GM12891 (cell line): ENCODE measurements at regions not wholly inside any gene's neighbourhood (a gene's known extent, or its start where the extent isn't known, plus 50 kb on each side); places are given as distances from the start of the nearest gene placed in this dataset.

Experiments
- DNase-seq: peaks from one replicate; pipeline ENCODE4 v3.0.0; 2011; ENCODE audit warnings: low spot score; ENCODE audit not compliant: insufficient read length
- FAIRE-seq: peaks from 2 replicates; lab custom pipeline; 2011; peaks lifted over from hg19 to GRCh38; lab: Jason Lieb, UNC
- PAX5 ChIP-seq: IDR thresholded peaks from 2 replicates; pipeline ENCODE4 v1.6.1; 2011; ENCODE audit warnings: low read length, moderate library complexity, mild to moderate bottlenecking; ENCODE audit not compliant: insufficient read depth, severe bottlenecking
- POLR2A ChIP-seq: IDR thresholded peaks from 2 replicates; pipeline ENCODE4 v1.6.1; 2011; ENCODE audit warnings: low read depth, low read length, control low read depth
- POLR2AphosphoS5 ChIP-seq: IDR thresholded peaks from 2 replicates; pipeline ENCODE4 v1.6.1; 2011; ENCODE audit warnings: low read depth, low read length, control low read depth
- POU2F2 ChIP-seq: IDR thresholded peaks from 2 replicates; pipeline ENCODE4 v1.6.1; 2011; ENCODE audit warnings: low read depth, mild to moderate bottlenecking, control low read depth, low read length, moderate library complexity
- SPI1 ChIP-seq: IDR thresholded peaks from 2 replicates; pipeline ENCODE4 v1.6.1; 2011; ENCODE audit warnings: low read depth, low read length, control low read depth
- TAF1 ChIP-seq: IDR thresholded peaks from 2 replicates; pipeline ENCODE4 v1.6.1; 2011; ENCODE audit warnings: low read depth, low read length, control low read depth

GRCh38 chr9:107064378-107064777 is 201.4 kb downstream of the ZNF462 start:
- TF ChIP-seq POU2F2: no peak
- no peak for TF ChIP-seq SPI1
- TF ChIP-seq TAF1: no peak
- TF ChIP-seq PAX5: no peak
- no peak for TF ChIP-seq POLR2A
- no peak for TF ChIP-seq POLR2AphosphoS5
- no peak for DNase-seq
- FAIRE-seq: no peak

- no peak for FAIRE-seq
- TF ChIP-seq PAX5 (no peak), POLR2A (no peak), POU2F2 (no peak), SPI1 (no peak), TAF1 (no peak), POLR2AphosphoS5 (no peak)
Observed at GRCh38 chr9:107065549-107065948, 202.6 kb downstream of the ZNF462 start.

GRCh38 chr9:107067739-107068416 is 204.9 kb downstream of the ZNF462 start:
- FAIRE-seq: no peak
- no peak for DNase-seq
- TF ChIP-seq PAX5: no peak
- TF ChIP-seq TAF1: no peak
- TF ChIP-seq POLR2AphosphoS5: no peak
- no peak for TF ChIP-seq POLR2A
- TF ChIP-seq POU2F2: no peak

More at GRCh38 chr9:107065549-107065948, 202.6 kb downstream of the ZNF462 start:
- no peak for DNase-seq

GRCh38 chr9:107068581-107068980 is 205.6 kb downstream of the ZNF462 start:
- DNase-seq: no peak
- no peak for TF ChIP-seq SPI1
- no peak for TF ChIP-seq POLR2AphosphoS5
- TF ChIP-seq PAX5: no peak
- TF ChIP-seq POLR2A: no peak
- TF ChIP-seq POU2F2: no peak
- TF ChIP-seq TAF1: no peak

GRCh38 chr9:107070586-107070985 is 207.6 kb downstream of the ZNF462 start:
- FAIRE-seq: no peak
- DNase-seq: no peak
- no peak for TF ChIP-seq TAF1
- TF ChIP-seq POLR2A: no peak
- TF ChIP-seq PAX5: no peak
- no peak for TF ChIP-seq SPI1
- no peak for TF ChIP-seq POU2F2
- TF ChIP-seq POLR2AphosphoS5: no peak

More at GRCh38 chr9:107068581-107068980, 205.6 kb downstream of the ZNF462 start:
- no peak for FAIRE-seq

- DNase-seq: no peak
- TF ChIP-seq POU2F2: no peak
- no peak for TF ChIP-seq SPI1
- no peak for TF ChIP-seq PAX5
- no peak for TF ChIP-seq POLR2AphosphoS5
- TF ChIP-seq POLR2A: no peak
- no peak for TF ChIP-seq TAF1
- FAIRE-seq: no peak
Observed at GRCh38 chr9:107078061-107078460, 205.0 kb upstream of the RAD23B start.

- TF ChIP-seq TAF1 (no peak), POLR2A (no peak), POLR2AphosphoS5 (no peak), POU2F2 (no peak), SPI1 (no peak), PAX5 (no peak)
- FAIRE-seq (no peak), DNase-seq (no peak)
Observed at GRCh38 chr9:107079589-107079988, 203.5 kb upstream of the RAD23B start.

- no peak for DNase-seq
- TF ChIP-seq TAF1 (no peak), PAX5 (no peak), POLR2AphosphoS5 (no peak), POU2F2 (no peak), POLR2A (no peak), SPI1 (no peak)
- no peak for FAIRE-seq
Observed at GRCh38 chr9:107080130-107080529, 202.9 kb upstream of the RAD23B start.

- DNase-seq (no peak), FAIRE-seq (no peak)
- TF ChIP-seq SPI1 (no peak), POLR2A (no peak), PAX5 (no peak), TAF1 (no peak), POLR2AphosphoS5 (no peak), POU2F2 (no peak)
Observed at GRCh38 chr9:107086460-107086859, 196.6 kb upstream of the RAD23B start.
